PC-3 (cell line): ENCODE measurements at regions not wholly inside any gene's neighbourhood (a gene's known extent, or its start where the extent isn't known, plus 50 kb on each side); places are given as distances from the start of the nearest gene placed in this dataset.

Experiments
- ATAC-seq: fragments of 200-7000 bp; cut with Tn5 transposase; 2 replicates; pipeline ENCODE4 v1.9.1; 2020; ENCODE audit warnings: mild to moderate bottlenecking, moderate library complexity
- BruUV-seq: library from RNA; stranded (reverse); fragments of 400-500 nt; replicated peaks from 2 replicates; lab custom pipeline; 2021; lab: Mats Ljungman, UMichigan
- CTCF ChIA-PET: fragments of 300-600 bp; sonication (Branson Sonifier 250); formaldehyde crosslinking; loops from one replicate; lab custom pipeline; 2022; ENCODE audit warnings: antibody characterized with exemption; lab: Charles Lee
- POLR2A ChIA-PET: fragments of 300-600 bp; sonication (Branson Sonifier 250); formaldehyde crosslinking; loops from one replicate; lab custom pipeline; 2022; ENCODE audit warnings: antibody characterized with exemption; ENCODE audit not compliant: unreplicated experiment; lab: Charles Lee
- DNase-seq: peaks from one replicate; pipeline ENCODE4 v3.0.0-alpha.2; 2015
- H2AFZ ChIP-seq: fragments of 300-600 bp; sonication (generic); 2 replicates; pipeline ENCODE4 v1.6.0; 2016; ENCODE audit warnings: antibody characterized with exemption, low read length
- H3F3A ChIP-seq: fragments of 300-600 bp; sonication (generic); one replicate; pipeline ENCODE4 v1.6.0; 2017; ENCODE audit warnings: antibody characterized with exemption, low read length, control low read depth, mild to moderate bottlenecking; ENCODE audit not compliant: unreplicated experiment
- H3K27ac ChIP-seq: fragments of 300-600 bp; sonication (generic); 2 replicates; pipeline ENCODE4 v1.5.1; 2016; ENCODE audit warnings: mild to moderate bottlenecking, low read length
- H3K27me3 ChIP-seq: fragments of 300-600 bp; sonication (generic); 2 replicates; pipeline ENCODE4 v1.6.1; 2016; ENCODE audit warnings: low read length, mixed read lengths
- H3K36me3 ChIP-seq: fragments of 300-600 bp; sonication (generic); 2 replicates; pipeline ENCODE4 v1.6.1; 2016; ENCODE audit warnings: low read depth, mixed run types, low read length, mixed read lengths
- H3K4me1 ChIP-seq: fragments of 300-600 bp; sonication (generic); 2 replicates; pipeline ENCODE4 v1.5.1; 2016; ENCODE audit warnings: low read length; ENCODE audit not compliant: insufficient read depth
- H3K4me2 ChIP-seq: fragments of 300-600 bp; sonication (generic); 2 replicates; pipeline ENCODE4 v1.6.0; 2016; ENCODE audit warnings: low read length
- H3K4me3 ChIP-seq: fragments of 300-600 bp; sonication (generic); 2 replicates; pipeline ENCODE4 v1.5.1; 2016; ENCODE audit warnings: mild to moderate bottlenecking, low read length, mixed read lengths
- H3K79me2 ChIP-seq: fragments of 300-600 bp; sonication (generic); 2 replicates; pipeline ENCODE4 v1.6.1; 2017; ENCODE audit warnings: low read length, mixed read lengths
- H3K9ac ChIP-seq: fragments of 300-600 bp; sonication (generic); 2 replicates; pipeline ENCODE4 v1.6.0; 2016; ENCODE audit warnings: mild to moderate bottlenecking, low read length
- H3K9me2 ChIP-seq: fragments of 300-600 bp; sonication (generic); replicated peaks from 2 replicates; pipeline ENCODE4 v1.6.1; 2016; ENCODE audit warnings: mixed run types, low read length, mixed read lengths
- H3K9me3 ChIP-seq: fragments of 300-600 bp; sonication (generic); 2 replicates; pipeline ENCODE4 v1.6.1; 2016; ENCODE audit warnings: low read length, mixed read lengths
- H4K20me1 ChIP-seq: fragments of 300-600 bp; sonication (generic); 2 replicates; pipeline ENCODE4 v1.6.1; 2016; ENCODE audit warnings: low read length, mixed read lengths
- CTCF ChIP-seq: fragments of 300-600 bp; sonication (generic); conservative IDR thresholded peaks from 2 replicates; pipeline ENCODE4 v1.5.1; 2017; ENCODE audit warnings: antibody characterized with exemption, low read depth, mild to moderate bottlenecking, low read length
- EZH2 ChIP-seq: fragments of 300-600 bp; sonication (generic); IDR thresholded peaks from one replicate; pipeline ENCODE4 v1.6.1; 2017; ENCODE audit warnings: antibody characterized with exemption, mild to moderate bottlenecking, low read length; ENCODE audit not compliant: unreplicated experiment
- EZH2phosphoT487 ChIP-seq: fragments of 300-600 bp; sonication (generic); IDR thresholded peaks from 2 replicates; pipeline ENCODE4 v1.6.1; 2018; ENCODE audit warnings: mild to moderate bottlenecking, antibody characterized with exemption, low read length, borderline replicate concordance
- intact Hi-C: fragments of 100-400 bp; cut with micrococcal nuclease; formaldehyde crosslinking; loops from 2 replicates; pipeline ENCODE4 v1.9.0; 2023

GRCh38 chr4:3639613-3640586, 107.7 kb upstream of the LRPAP1 start:
- no peak overlapping the region for H2AFZ ChIP-seq
- no peaks in the 10 kb centered on the region for H3K36me3 ChIP-seq
- H3K9me2 ChIP-seq, result no peaks in the 10 kb centered on the region
- intact Hi-C loops, result no loop called here
- H3K79me2 ChIP-seq, result no peaks in the 10 kb centered on the region
- DNase-seq, result no peak
- no peak for ATAC-seq
- no peaks in the 10 kb centered on the region for H4K20me1 ChIP-seq
- H3K4me2 ChIP-seq, result no peak overlapping the region
- H3K27me3 ChIP-seq, result peaks cover 25% of the 10 kb centered on the region
- no peaks in the 10 kb centered on the region for H3F3A ChIP-seq
- H3K4me1 ChIP-seq, result no peaks in the 10 kb centered on the region
- no peak overlapping the region for H3K9ac ChIP-seq
- H3K4me3 ChIP-seq, result no peak overlapping the region
- H3K27ac ChIP-seq, result no peak overlapping the region
- ChIA-PET POLR2A (no interaction called here), CTCF (interaction anchor here (0.7 kb wide), 1 partner anchor 200 kb away, joined by 4 read pairs; no protein-coding TSS in a partner anchor)
- no peak for TF ChIP-seq CTCF
- TF ChIP-seq EZH2, result no peak
- TF ChIP-seq EZH2phosphoT487, result no peak
- no TSS peak for BruUV-seq
- H3K9me3 ChIP-seq, result no peaks in the 10 kb centered on the region

GRCh38 chr4:3638080-3638795, 106.0 kb upstream of the LRPAP1 start:
- ChIA-PET CTCF (no interaction called here), POLR2A (no interaction called here)
- Histone ChIP-seq H3K9me3 (no peaks in the 10 kb centered on the region), H3K27me3 (peaks cover 25% of the 10 kb centered on the region), H3F3A (no peaks in the 10 kb centered on the region), H2AFZ (no peak overlapping the region), H3K79me2 (no peaks in the 10 kb centered on the region), H3K4me2 (no peak overlapping the region), H3K4me1 (no peaks in the 10 kb centered on the region), H3K4me3 (no peak overlapping the region), H3K27ac (no peak overlapping the region), H3K9me2 (no peaks in the 10 kb centered on the region), H3K36me3 (no peaks in the 10 kb centered on the region), H3K9ac (no peak overlapping the region), H4K20me1 (no peaks in the 10 kb centered on the region)
- ATAC-seq (no peak), DNase-seq (no peak)
- BruUV-seq, result no TSS peak
- TF ChIP-seq EZH2phosphoT487, result no peak
- TF ChIP-seq CTCF, result no peak
- no peak for TF ChIP-seq EZH2
- intact Hi-C loops, result no loop called here
